OCI-LY1 (cell line): ENCODE measurements at regions not wholly inside any gene's neighbourhood (a gene's known extent, or its start where the extent isn't known, plus 50 kb on each side); places are given as distances from the start of the nearest gene placed in this dataset.

Experiments
- EZH2 ChIP-seq: fragments of 200-600 bp; sonication (generic), shearing (Covaris generic); IDR thresholded peaks from 2 replicates; pipeline ENCODE4 v1.8.0; 2017; ENCODE audit warnings: borderline replicate concordance, mixed run types, mild to moderate bottlenecking, antibody characterized with exemption, low read length, moderate library complexity, mixed read lengths
- TF ChIP-seq, protein P1 (sequence below): fragments of 200-600 bp; sonication (generic), shearing (Covaris generic); IDR thresholded peaks from 2 replicates; pipeline ENCODE4 v1.5.1; 2017; ENCODE audit warnings: mild to moderate bottlenecking, antibody characterized with exemption, low read length, moderate library complexity, mixed read lengths

DNA sequence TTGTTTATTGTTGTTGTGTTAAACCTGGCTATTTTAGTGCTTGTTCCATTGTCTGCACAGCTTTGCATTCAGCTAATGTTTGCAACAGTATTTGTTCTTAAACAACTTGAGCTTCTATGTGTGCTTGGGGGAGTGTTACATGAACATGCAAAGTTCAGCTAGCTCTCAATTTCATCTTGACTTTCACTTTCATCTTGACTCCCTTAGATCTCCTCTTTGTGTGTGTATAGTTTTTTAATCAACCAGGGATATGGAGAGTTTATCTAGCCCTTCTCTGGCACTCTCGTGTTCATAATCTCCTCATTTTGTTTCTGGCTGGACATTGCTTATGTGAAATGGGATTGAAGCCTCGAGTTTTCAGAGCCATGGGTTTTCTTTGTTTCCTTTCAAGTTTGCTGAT, 212.4 kb upstream of the ZBTB20 start:
- TF ChIP-seq, protein P1, sequence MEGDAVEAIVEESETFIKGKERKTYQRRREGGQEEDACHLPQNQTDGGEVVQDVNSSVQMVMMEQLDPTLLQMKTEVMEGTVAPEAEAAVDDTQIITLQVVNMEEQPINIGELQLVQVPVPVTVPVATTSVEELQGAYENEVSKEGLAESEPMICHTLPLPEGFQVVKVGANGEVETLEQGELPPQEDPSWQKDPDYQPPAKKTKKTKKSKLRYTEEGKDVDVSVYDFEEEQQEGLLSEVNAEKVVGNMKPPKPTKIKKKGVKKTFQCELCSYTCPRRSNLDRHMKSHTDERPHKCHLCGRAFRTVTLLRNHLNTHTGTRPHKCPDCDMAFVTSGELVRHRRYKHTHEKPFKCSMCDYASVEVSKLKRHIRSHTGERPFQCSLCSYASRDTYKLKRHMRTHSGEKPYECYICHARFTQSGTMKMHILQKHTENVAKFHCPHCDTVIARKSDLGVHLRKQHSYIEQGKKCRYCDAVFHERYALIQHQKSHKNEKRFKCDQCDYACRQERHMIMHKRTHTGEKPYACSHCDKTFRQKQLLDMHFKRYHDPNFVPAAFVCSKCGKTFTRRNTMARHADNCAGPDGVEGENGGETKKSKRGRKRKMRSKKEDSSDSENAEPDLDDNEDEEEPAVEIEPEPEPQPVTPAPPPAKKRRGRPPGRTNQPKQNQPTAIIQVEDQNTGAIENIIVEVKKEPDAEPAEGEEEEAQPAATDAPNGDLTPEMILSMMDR, result no peak
- TF ChIP-seq EZH2, result no peak
